GM12873 (cell line): ENCODE measurements at regions not wholly inside any gene's neighbourhood (a gene's known extent, or its start where the extent isn't known, plus 50 kb on each side); places are given as distances from the start of the nearest gene placed in this dataset.

Source experiments
- TF ChIP-seq, protein P1 (sequence below): IDR thresholded peaks from 2 replicates; pipeline ENCODE4 v1.5.1; 2012; ENCODE audit warnings: low read depth, mild to moderate bottlenecking, moderate library complexity, low read length, control low read depth; ENCODE audit not compliant: insufficient read depth; ENCODE audit errors: missing control alignments

GRCh38 chr5:92676215-92677165, 904.5 kb downstream of the NR2F1-AS1 start:
- TF ChIP-seq, protein P1, sequence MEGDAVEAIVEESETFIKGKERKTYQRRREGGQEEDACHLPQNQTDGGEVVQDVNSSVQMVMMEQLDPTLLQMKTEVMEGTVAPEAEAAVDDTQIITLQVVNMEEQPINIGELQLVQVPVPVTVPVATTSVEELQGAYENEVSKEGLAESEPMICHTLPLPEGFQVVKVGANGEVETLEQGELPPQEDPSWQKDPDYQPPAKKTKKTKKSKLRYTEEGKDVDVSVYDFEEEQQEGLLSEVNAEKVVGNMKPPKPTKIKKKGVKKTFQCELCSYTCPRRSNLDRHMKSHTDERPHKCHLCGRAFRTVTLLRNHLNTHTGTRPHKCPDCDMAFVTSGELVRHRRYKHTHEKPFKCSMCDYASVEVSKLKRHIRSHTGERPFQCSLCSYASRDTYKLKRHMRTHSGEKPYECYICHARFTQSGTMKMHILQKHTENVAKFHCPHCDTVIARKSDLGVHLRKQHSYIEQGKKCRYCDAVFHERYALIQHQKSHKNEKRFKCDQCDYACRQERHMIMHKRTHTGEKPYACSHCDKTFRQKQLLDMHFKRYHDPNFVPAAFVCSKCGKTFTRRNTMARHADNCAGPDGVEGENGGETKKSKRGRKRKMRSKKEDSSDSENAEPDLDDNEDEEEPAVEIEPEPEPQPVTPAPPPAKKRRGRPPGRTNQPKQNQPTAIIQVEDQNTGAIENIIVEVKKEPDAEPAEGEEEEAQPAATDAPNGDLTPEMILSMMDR, result no peak

- TF ChIP-seq, protein P1, result no peak
Measured at GRCh38 chr5:92674321-92674720, 906.7 kb downstream of the NR2F1-AS1 start.

GRCh38 chr5:92665506-92665905, 915.5 kb downstream of the NR2F1-AS1 start:
- TF ChIP-seq, protein P1, result no peak

- TF ChIP-seq, protein P1, result no peak
Measured at GRCh38 chr5:92662741-92663140, 918.3 kb downstream of the NR2F1-AS1 start.

GRCh38 chr5:92659246-92659645, 921.8 kb downstream of the NR2F1-AS1 start:
- TF ChIP-seq, protein P1, result no peak

DNA sequence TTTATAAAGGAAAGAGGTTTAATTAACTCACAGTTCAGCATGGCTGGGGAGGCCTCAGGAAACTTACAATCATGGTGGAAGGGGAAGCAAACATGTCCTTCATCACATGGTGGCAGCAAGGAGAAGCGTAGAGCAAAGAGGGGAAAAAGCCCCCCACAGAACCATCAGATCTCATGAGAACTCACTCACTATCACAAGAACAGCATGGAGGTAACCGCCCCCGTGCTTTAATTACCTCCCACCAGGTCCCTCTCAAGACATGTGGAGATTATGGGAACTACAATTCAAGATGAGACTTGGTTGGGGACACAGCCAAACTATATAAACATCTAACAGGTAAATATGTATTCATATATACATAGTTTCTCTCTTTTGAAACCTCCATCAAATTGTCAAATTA, 926.4 kb downstream of the NR2F1-AS1 start:
- TF ChIP-seq, protein P1, result peak; percentile 1

DNA sequence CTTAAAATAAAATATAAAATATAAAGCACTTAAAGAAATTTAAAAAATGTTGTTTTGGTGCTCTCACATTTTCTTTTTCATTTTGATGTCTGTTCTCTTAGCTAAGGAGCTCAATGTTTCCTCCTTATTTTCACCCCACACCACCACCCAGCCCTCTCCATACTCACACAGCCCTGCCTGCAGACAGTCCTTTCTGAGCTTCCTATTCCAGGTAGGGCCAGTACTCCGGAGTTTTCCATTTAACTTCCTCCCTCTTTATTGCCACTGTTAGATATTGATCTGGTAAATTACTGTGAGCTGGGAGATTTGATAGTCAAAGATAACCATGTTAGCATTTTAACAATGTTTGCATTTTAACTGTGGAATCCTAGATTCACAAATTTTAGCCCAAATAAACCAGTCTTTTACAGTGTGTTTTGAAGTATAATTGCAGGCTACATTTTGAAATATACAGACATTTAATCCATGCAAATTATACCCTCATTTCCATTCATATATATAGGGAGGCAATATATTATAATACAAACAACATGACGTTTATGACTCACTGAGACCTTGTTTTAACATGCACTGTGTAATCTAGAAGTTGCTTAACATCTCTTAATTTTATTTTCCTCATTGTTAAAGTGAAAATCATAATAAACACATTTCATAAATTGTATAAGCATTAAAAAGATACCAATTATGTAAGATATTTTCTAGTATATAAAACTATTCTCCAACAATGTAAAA, 927.1 kb downstream of the NR2F1-AS1 start:
- TF ChIP-seq, protein P1, result no peak
